ENCODE measurements at regions not wholly inside any gene's neighbourhood (a gene's known extent, or its start where the extent isn't known, plus 50 kb on each side); places are given as distances from the start of the nearest gene placed in this dataset.

DNA sequence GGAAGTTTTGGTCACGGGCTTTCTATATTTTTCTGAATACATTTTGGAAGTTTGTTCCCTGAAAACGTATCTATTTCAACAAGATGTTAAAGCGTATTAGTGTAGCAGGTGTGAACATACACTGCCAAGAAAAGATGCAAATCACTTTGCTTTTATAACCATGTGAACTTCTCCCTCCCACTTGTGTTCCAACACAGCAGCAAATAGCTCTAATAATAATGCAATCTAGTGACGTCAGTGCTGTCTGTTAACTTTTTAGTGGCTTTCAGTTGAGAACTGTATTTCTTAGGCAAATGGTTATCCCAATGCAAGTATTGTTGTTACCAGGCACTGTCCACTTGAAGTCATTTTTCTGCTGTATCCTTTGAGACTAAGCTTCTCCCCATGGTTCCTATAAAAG lies 188.4 kb upstream of the IGFBP3 start:
- TF ChIP-seq CTCF (IDR thresholded peaks at IDR 0.05): no peak
- no peak for TF ChIP-seq POLR2A (IDR thresholded peaks at IDR 0.05)

Data from adrenal gland (tissue), 5 donors.